LNCaP clone FGC (cell line): ENCODE measurements at regions not wholly inside any gene's neighbourhood (a gene's known extent, or its start where the extent isn't known, plus 50 kb on each side); places are given as distances from the start of the nearest gene placed in this dataset.

Source experiments
- DNase-seq: peaks from one replicate; pipeline ENCODE4 v3.0.0-alpha.2; 2011; ENCODE audit warnings: low read depth
- H3K4me3 ChIP-seq: 2 replicates; pipeline ENCODE4 v1.5.1; 2011; ENCODE audit warnings: mild to moderate bottlenecking, low read depth, low read length, control low read depth
- TF ChIP-seq, protein P1 (sequence below): IDR thresholded peaks from 2 replicates; pipeline ENCODE4 v1.5.1; 2012; ENCODE audit warnings: mild to moderate bottlenecking; ENCODE audit not compliant: control insufficient read depth, insufficient read depth; ENCODE audit errors: extremely low read depth

GRCh38 chr18:46360102-46360699, 256.0 kb downstream of the HAUS1 start:
- H3K4me3 ChIP-seq = no peak overlapping the region
- TF ChIP-seq, protein P1, sequence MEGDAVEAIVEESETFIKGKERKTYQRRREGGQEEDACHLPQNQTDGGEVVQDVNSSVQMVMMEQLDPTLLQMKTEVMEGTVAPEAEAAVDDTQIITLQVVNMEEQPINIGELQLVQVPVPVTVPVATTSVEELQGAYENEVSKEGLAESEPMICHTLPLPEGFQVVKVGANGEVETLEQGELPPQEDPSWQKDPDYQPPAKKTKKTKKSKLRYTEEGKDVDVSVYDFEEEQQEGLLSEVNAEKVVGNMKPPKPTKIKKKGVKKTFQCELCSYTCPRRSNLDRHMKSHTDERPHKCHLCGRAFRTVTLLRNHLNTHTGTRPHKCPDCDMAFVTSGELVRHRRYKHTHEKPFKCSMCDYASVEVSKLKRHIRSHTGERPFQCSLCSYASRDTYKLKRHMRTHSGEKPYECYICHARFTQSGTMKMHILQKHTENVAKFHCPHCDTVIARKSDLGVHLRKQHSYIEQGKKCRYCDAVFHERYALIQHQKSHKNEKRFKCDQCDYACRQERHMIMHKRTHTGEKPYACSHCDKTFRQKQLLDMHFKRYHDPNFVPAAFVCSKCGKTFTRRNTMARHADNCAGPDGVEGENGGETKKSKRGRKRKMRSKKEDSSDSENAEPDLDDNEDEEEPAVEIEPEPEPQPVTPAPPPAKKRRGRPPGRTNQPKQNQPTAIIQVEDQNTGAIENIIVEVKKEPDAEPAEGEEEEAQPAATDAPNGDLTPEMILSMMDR = no peak
- no peak for DNase-seq

DNA sequence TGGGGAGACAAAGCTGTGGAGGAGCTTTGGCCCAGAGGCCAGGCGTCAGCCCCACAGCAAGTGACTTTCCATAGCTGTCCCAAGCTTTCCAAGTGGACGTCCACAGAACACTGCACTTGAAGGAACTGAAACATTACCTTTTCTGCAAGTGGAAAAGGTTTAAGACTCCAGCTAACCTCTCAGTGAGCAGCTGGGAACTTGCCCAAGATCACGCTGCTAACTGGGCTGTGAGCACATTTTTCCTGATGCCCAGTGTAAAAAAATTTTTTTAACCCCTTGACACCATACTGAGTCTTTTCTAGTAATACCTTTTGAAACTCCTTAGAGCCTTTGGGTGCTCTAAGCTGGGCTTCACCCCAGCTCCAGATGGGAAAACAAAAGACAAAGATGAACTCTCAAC, 256.7 kb downstream of the HAUS1 start:
- TF ChIP-seq, protein P1 = no peak
- no peak overlapping the region for H3K4me3 ChIP-seq
- no peak for DNase-seq

- no peak overlapping the region for H3K4me3 ChIP-seq
- TF ChIP-seq, protein P1 = no peak
- DNase-seq = no peak
Measured at GRCh38 chr18:46362533-46362932, 258.3 kb downstream of the HAUS1 start.

GRCh38 chr18:46364048-46364447, 259.9 kb downstream of the HAUS1 start:
- no peak for DNase-seq
- TF ChIP-seq, protein P1 = no peak
- H3K4me3 ChIP-seq = no peak overlapping the region

GRCh38 chr18:46366201-46366600, 262.0 kb downstream of the HAUS1 start:
- TF ChIP-seq, protein P1 = no peak
- no peak for DNase-seq
- no peak overlapping the region for H3K4me3 ChIP-seq

DNA sequence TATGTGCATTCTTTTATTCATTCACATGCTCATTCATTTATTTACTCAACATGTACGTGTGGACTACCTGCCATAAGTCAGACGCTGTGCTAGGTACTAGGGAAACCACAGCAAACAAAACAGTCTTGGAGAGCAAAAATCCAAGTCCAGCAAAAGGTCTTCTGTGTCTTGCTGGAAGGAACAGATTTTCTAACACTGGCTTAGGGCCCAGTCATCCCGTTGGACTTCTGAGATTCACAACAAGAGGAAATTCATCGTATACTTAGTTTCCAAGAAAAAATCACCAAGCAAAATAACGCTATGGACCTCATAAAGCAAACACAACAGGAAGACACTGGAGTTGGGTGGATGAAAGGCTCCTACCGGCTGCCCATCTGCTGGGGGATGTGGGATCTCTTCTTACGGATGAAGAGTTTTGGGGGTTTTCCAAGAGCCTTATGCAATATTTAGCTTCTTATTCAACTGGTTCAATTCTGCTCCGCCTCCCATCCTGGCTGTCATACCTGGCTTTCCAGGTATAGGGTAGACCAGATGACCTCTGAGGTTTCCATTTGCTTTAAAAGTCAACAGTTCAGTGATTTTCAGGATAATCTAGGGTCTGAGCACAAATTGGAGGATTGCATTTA, 262.7 kb downstream of the HAUS1 start:
- H3K4me3 ChIP-seq = no peak overlapping the region
- no peak for DNase-seq
- TF ChIP-seq, protein P1 = no peak

GRCh38 chr18:46369323-46369722, 265.1 kb downstream of the HAUS1 start:
- DNase-seq = no peak

More at GRCh38 chr18:46369323-46369722, 265.1 kb downstream of the HAUS1 start:
- TF ChIP-seq, protein P1 = no peak
- H3K4me3 ChIP-seq = no peak overlapping the region
